ENCODE measurements at regions not wholly inside any gene's neighbourhood (a gene's known extent, or its start where the extent isn't known, plus 50 kb on each side); places are given as distances from the start of the nearest gene placed in this dataset.

GRCh38 chr9:113808391-113809358 lies 67.4 kb upstream of the ZNF618 start:
- TF ChIP-seq CEBPB (IDR thresholded peaks at IDR 0.05; ENCODE audit: low read depth, low read length) (peak; percentile 78; the same call in 1 of the 2 replicates), HDAC2 (IDR thresholded peaks at IDR 0.05; ENCODE audit: borderline replicate concordance in 1 of 2, low read depth in 2 of 2, low read length in 2 of 2) (0 out of 4 replicates have a peak, but pooled peaks of 1 of the 2 experiments have one; percentile 43), KDM1A (IDR thresholded peaks at IDR 0.05; ENCODE audit: borderline replicate concordance, low read length) (peak; percentile 63; the same call in 1 of the 2 replicates), POLR2AphosphoS5 (IDR thresholded peaks at IDR 0.05; ENCODE audit: low read depth, low read length) (no peak)
- Histone ChIP-seq H3K27me3 (replicated peaks in 1 of 4; ENCODE audit: control insufficient read depth in 3 of 4, extremely low read depth in 1 of 4, insufficient read depth in 3 of 4, low read length in 3 of 4) (no peaks in the 10 kb centered on the region), H4K8ac (ENCODE audit: extremely low read depth, insufficient read depth, low read length) (no peak overlapping the region), H3K4me1 (replicated peaks in 1 of 4; ENCODE audit: control insufficient read depth in 3 of 4, insufficient read depth in 4 of 4, low read length in 3 of 4) (0 out of 7 replicates have a peak, but pooled peaks cover 0 to 3% (median 0%) of the 10 kb centered on the region in 4 experiments), H3K27ac (ENCODE audit: low read depth, low read length) (no peak overlapping the region), H3K9ac (replicated peaks in 1 of 4; ENCODE audit: extremely low read depth in 1 of 4, low read depth in 3 of 4, low read length in 3 of 4) (no peak overlapping the region), H2AFZ (ENCODE audit: low read length) (peak overlapping the region; percentile 29; the same call in 1 of the 2 replicates), H3K4ac (replicated peaks; ENCODE audit: insufficient read length, low read depth, low read length) (no peak overlapping the region), H2AK5ac (ENCODE audit: low read depth, low read length) (no peak overlapping the region), H3K4me2 (ENCODE audit: insufficient read depth in 1 of 2, low read depth in 2 of 2, low read length in 2 of 2) (no peak overlapping the region), H3K56ac (replicated peaks; ENCODE audit: insufficient read length, low read depth, low read length) (no peak overlapping the region), H2BK120ac (replicated peaks; ENCODE audit: low read depth, low read length) (no peak overlapping the region), H2BK20ac (ENCODE audit: low read length) (no peak overlapping the region), H4K5ac (ENCODE audit: insufficient read length, low read depth, low read length) (no peak overlapping the region), H4K20me1 (replicated peaks in 1 of 2; ENCODE audit: control insufficient read depth in 1 of 2, insufficient read depth in 2 of 2, low read length in 2 of 2) (no peaks in the 10 kb centered on the region), H3K23ac (ENCODE audit: insufficient read length) (no peak overlapping the region), H3K79me1 (ENCODE audit: low read depth, low read length) (no peaks in the 10 kb centered on the region), H3K9me3 (ENCODE audit: insufficient read depth in 2 of 2, low read depth in 1 of 2, low read length in 1 of 2) (no peaks in the 10 kb centered on the region), H3K14ac (ENCODE audit: insufficient read length) (no peak overlapping the region), H2BK5ac (ENCODE audit: low read depth, low read length) (no peak overlapping the region), H2BK15ac (ENCODE audit: low read length) (no peak overlapping the region), H2BK12ac (ENCODE audit: low read depth, low read length) (no peak overlapping the region), H3K79me2 (ENCODE audit: control insufficient read depth in 1 of 2, insufficient read depth in 2 of 2, low read length in 2 of 2) (no peaks in the 10 kb centered on the region), H3K36me3 (ENCODE audit: control insufficient read depth in 2 of 4, insufficient read depth in 4 of 4, low read length in 3 of 4) (no peaks in the 10 kb centered on the region), H3K18ac (ENCODE audit: extremely low read depth, low read length) (no peak overlapping the region), H3K23me2 (ENCODE audit: low read depth, low read length) (no peaks in the 10 kb centered on the region), H4K91ac (replicated peaks; ENCODE audit: insufficient read length, low read length) (no peak overlapping the region), H3K4me3 (ENCODE audit: extremely low read depth in 1 of 4, insufficient read depth in 2 of 4, low read depth in 3 of 4, low read length in 4 of 4) (no peak overlapping the region)
- no peak for FAIRE-seq
- CTCF ChIA-PET (ENCODE audit: partially characterized antibody) = interaction anchor here (0.7 to 3.5 kb wide), 46 partner anchors 7 to 269 kb away, joined by 3 to 21 read pairs (median 4); no protein-coding TSS in a partner anchor
- WGBS, 2 experiments (ENCODE audit: extremely low coverage in 1 of 2, insufficient coverage in 1 of 2, insufficient read length in 1 of 2, insufficient replicate concordance in 2 of 2, low coverage in 1 of 2, low lambda C conversion rate in 2 of 2, missing lambda C conversion rate in 1 of 2) = 91% methylated on average over 10 of the region's 10 CpGs; no CpG with 5 or more reads in 1 of the 2 experiments
- POLR2A ChIA-PET (ENCODE audit: partially characterized antibody) = interaction anchor here (1.0 kb wide), 1 partner anchor 68 kb away, joined by 3 read pairs; no protein-coding TSS in a partner anchor
- DNase-seq (ENCODE audit: low read depth in 1 of 2, low spot score in 2 of 2) = peak in 1 of 2 experiments; percentile 42
